ENCODE measurements at regions not wholly inside any gene's neighbourhood (a gene's known extent, or its start where the extent isn't known, plus 50 kb on each side); places are given as distances from the start of the nearest gene placed in this dataset.

- DNase-seq (ENCODE audit: low read depth) = no peak
- no peak for TF ChIP-seq CTCF (IDR thresholded peaks at IDR 0.05; ENCODE audit: control insufficient read depth, extremely low read depth, insufficient read depth)
- no peak overlapping the region for H3K4me3 ChIP-seq (ENCODE audit: low read depth, low read length)
These were observed 447.7 kb upstream of the FANCL start for GRCh38 chr2:58688813-58689212.

DNA sequence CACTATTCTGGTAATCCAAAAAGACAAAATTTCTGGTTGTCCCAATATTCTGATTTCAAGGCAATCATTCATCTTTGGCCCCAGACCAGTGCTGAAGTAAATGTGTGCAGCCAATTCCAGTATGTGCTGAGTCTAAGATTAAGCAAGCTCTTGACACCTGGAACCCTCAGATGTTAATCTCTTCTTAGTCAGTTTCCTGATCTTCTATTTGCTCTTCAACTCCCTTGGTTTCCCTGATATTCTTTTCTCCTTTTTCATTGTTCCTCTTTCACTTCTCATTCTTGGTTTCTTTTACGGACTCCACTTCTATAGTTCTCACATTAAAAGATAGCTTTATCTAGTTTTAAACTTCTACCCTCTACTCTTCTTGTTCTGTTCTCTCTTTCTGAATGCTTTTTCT is 445.7 kb upstream of the FANCL start:
- H3K4me3 ChIP-seq (ENCODE audit: low read depth, low read length) = no peak overlapping the region
- no peak for TF ChIP-seq CTCF (IDR thresholded peaks at IDR 0.05; ENCODE audit: control insufficient read depth, extremely low read depth, insufficient read depth)
- DNase-seq (ENCODE audit: low read depth) = no peak

GRCh38 chr2:58680755-58681310 is 439.7 kb upstream of the FANCL start:
- TF ChIP-seq CTCF (IDR thresholded peaks at IDR 0.05; ENCODE audit: control insufficient read depth, extremely low read depth, insufficient read depth) = no peak
- H3K4me3 ChIP-seq (ENCODE audit: low read depth, low read length) = no peak overlapping the region
- DNase-seq (ENCODE audit: low read depth) = no peak

DNA sequence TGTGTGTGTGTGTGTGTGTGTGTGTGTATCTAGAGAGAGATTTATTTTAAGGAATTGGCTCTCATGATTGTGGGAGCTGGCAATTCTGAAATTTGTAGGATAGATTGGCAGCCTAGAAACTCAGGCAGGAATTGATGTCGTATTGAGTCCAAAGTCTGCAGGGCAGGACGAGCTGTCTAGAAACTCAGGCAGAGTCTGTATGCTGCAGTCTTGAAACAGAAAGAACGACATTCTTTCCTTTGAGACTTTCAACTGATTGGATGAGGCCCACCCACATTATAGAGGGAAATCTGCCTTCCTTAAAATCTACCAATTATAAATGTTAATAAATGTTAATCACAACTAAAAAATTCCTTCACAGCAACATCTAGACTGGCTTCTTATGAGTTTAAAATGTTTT is 436.6 kb upstream of the FANCL start:
- DNase-seq (ENCODE audit: low read depth) = no peak
- TF ChIP-seq CTCF (IDR thresholded peaks at IDR 0.05; ENCODE audit: control insufficient read depth, extremely low read depth, insufficient read depth) = no peak
- H3K4me3 ChIP-seq (ENCODE audit: low read depth, low read length) = no peak overlapping the region

GRCh38 chr2:58671675-58672074 is 430.6 kb upstream of the FANCL start:
- TF ChIP-seq CTCF (IDR thresholded peaks at IDR 0.05; ENCODE audit: control insufficient read depth, extremely low read depth, insufficient read depth) = no peak
- H3K4me3 ChIP-seq (ENCODE audit: low read depth, low read length) = no peak overlapping the region
- DNase-seq (ENCODE audit: low read depth) = no peak

GRCh38 chr2:58669998-58670397 is 428.9 kb upstream of the FANCL start:
- TF ChIP-seq CTCF (IDR thresholded peaks at IDR 0.05; ENCODE audit: control insufficient read depth, extremely low read depth, insufficient read depth) = no peak
- H3K4me3 ChIP-seq (ENCODE audit: low read depth, low read length) = no peak overlapping the region
- no peak for DNase-seq (ENCODE audit: low read depth)

GRCh38 chr2:58667137-58667774 is 426.1 kb upstream of the FANCL start:
- DNase-seq (ENCODE audit: low read depth) = no peak
- no peak for TF ChIP-seq CTCF (IDR thresholded peaks at IDR 0.05; ENCODE audit: control insufficient read depth, extremely low read depth, insufficient read depth)
- no peak overlapping the region for H3K4me3 ChIP-seq (ENCODE audit: low read depth, low read length)
